ENCODE measurements at regions not wholly inside any gene's neighbourhood (a gene's known extent, or its start where the extent isn't known, plus 50 kb on each side); places are given as distances from the start of the nearest gene placed in this dataset.

GRCh38 chr2:209138079-209138478, 285.8 kb upstream of the MAP2 start:
- TF ChIP-seq, protein P1, sequence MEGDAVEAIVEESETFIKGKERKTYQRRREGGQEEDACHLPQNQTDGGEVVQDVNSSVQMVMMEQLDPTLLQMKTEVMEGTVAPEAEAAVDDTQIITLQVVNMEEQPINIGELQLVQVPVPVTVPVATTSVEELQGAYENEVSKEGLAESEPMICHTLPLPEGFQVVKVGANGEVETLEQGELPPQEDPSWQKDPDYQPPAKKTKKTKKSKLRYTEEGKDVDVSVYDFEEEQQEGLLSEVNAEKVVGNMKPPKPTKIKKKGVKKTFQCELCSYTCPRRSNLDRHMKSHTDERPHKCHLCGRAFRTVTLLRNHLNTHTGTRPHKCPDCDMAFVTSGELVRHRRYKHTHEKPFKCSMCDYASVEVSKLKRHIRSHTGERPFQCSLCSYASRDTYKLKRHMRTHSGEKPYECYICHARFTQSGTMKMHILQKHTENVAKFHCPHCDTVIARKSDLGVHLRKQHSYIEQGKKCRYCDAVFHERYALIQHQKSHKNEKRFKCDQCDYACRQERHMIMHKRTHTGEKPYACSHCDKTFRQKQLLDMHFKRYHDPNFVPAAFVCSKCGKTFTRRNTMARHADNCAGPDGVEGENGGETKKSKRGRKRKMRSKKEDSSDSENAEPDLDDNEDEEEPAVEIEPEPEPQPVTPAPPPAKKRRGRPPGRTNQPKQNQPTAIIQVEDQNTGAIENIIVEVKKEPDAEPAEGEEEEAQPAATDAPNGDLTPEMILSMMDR (optimal IDR thresholded peaks at IDR 0.05 in 1 of 3, IDR thresholded peaks at IDR 0.05 in 1 of 3, conservative IDR thresholded peaks at IDR 0.05 in 1 of 3; ENCODE audit: extremely low read depth in 1 of 3, insufficient read depth in 2 of 3, low read length in 3 of 3), result no peak
- TF ChIP-seq EZH2 (IDR thresholded peaks at IDR 0.05; ENCODE audit: low read length), result no peak

Data from keratinocyte (primary cell).